Stimulated activated CD8-positive, alpha-beta memory T cell treated with anti-CD3 and anti-CD28 coated beads, Interleukin-15, amount 100 ng/mL, for 4 hours (primary cell): ENCODE measurements at regions not wholly inside any gene's neighbourhood (a gene's known extent, or its start where the extent isn't known, plus 50 kb on each side); places are given as distances from the start of the nearest gene placed in this dataset.
A peak's percentile ranks its signal among the peaks of the same experiment; 100 is the strongest.
"Not testable (repeated sequence)": the region's sequence is repeated elsewhere in the genome, so short reads cannot be mapped to it uniquely, and the experiment has no call there.

Source experiments
- DNase-seq, 2 donors: peaks; one replicate each; pipeline ENCODE4 v3.0.0-alpha.2; 2020; ENCODE audit warnings: low read depth in 2 of 2

- no peak for DNase-seq
These were observed 149.9 kb upstream of the ANKH start for GRCh38 chr5:15021266-15022046.

GRCh38 chr5:15020736-15021135 lies 149.2 kb upstream of the ANKH start:
- DNase-seq: no peak

GRCh38 chr5:15014809-15015208 lies 143.2 kb upstream of the ANKH start:
- no peak for DNase-seq

GRCh38 chr5:15013654-15014463 lies 142.3 kb upstream of the ANKH start:
- no peak for DNase-seq

GRCh38 chr5:15012061-15012460 lies 140.5 kb upstream of the ANKH start:
- no peak for DNase-seq

- DNase-seq: no peak
These were observed 139.4 kb upstream of the ANKH start for GRCh38 chr5:15010936-15011335.

GRCh38 chr5:15009420-15009819 lies 137.8 kb upstream of the ANKH start:
- DNase-seq: no peak

GRCh38 chr5:15008921-15009320 lies 137.3 kb upstream of the ANKH start:
- no peak for DNase-seq

- no peak for DNase-seq
These were observed 136.9 kb upstream of the ANKH start for GRCh38 chr5:15008476-15008875.

- DNase-seq: no peak
These were observed 136.1 kb upstream of the ANKH start for GRCh38 chr5:15007646-15008045.

- no peak for DNase-seq
These were observed 132.9 kb upstream of the ANKH start for GRCh38 chr5:15004506-15004905.

GRCh38 chr5:15003511-15003920 lies 131.9 kb upstream of the ANKH start:
- DNase-seq: peak in 1 of 2 donors; percentile 30

- no peak for DNase-seq
These were observed 131.2 kb upstream of the ANKH start for GRCh38 chr5:15002791-15003190.

GRCh38 chr5:15002173-15002572 lies 130.6 kb upstream of the ANKH start:
- no peak for DNase-seq

GRCh38 chr5:15001517-15001916 lies 129.9 kb upstream of the ANKH start:
- DNase-seq: no peak

GRCh38 chr5:14998491-14998890 lies 126.9 kb upstream of the ANKH start:
- no peak for DNase-seq

GRCh38 chr5:14996997-14997396 lies 125.4 kb upstream of the ANKH start:
- no peak for DNase-seq

GRCh38 chr5:14995229-14995628 lies 123.7 kb upstream of the ANKH start:
- no peak for DNase-seq

- DNase-seq: not testable (repeated sequence)
These were observed 122.0 kb upstream of the ANKH start for GRCh38 chr5:14993459-14994133.

- DNase-seq: peak in 1 of 2 donors; percentile 51
These were observed 121.3 kb upstream of the ANKH start for GRCh38 chr5:14992751-14993458.

GRCh38 chr5:14988223-14988622 lies 116.6 kb upstream of the ANKH start:
- no peak for DNase-seq

- no peak for DNase-seq
These were observed 114.8 kb upstream of the ANKH start for GRCh38 chr5:14986413-14986812.
